Tibial nerve (tissue), 4 donors: ENCODE measurements at regions not wholly inside any gene's neighbourhood (a gene's known extent, or its start where the extent isn't known, plus 50 kb on each side); places are given as distances from the start of the nearest gene placed in this dataset.

ENCODE experiments used
- DNase-seq, 2 donors: peaks; one replicate each; pipeline ENCODE4 v3.0.0-alpha.2; 2019; ENCODE audit warnings: low spot score in 2 of 2
- H3K27ac ChIP-seq, 4 donors: fragments of 200-600 bp; sonication (generic) in 3 of 4; one replicate each; pipeline ENCODE4 v1.5.1; 2017 to 2019; ENCODE audit warnings: mild to moderate bottlenecking in 1 of 4
- H3K27me3 ChIP-seq, 2 donors: fragments of 200-600 bp; sonication (generic) in 1 of 2; one replicate each; pipeline versions ENCODE4 v1.5.1 to v1.6.0; 2017 to 2019
- H3K36me3 ChIP-seq, 3 donors: fragments of 200-600 bp; sonication (generic); one replicate each; pipeline ENCODE4 v1.5.1; 2018 to 2019
- H3K4me1 ChIP-seq, 4 donors: fragments of 200-600 bp; sonication (generic) in 3 of 4; one replicate each; pipeline ENCODE4 v1.5.1; 2017 to 2019
- H3K4me3 ChIP-seq, 4 donors: fragments of 200-600 bp; sonication (generic) in 3 of 4; one replicate each; pipeline ENCODE4 v1.5.1; 2017 to 2019; ENCODE audit warnings: mild to moderate bottlenecking in 1 of 4, moderate library complexity in 1 of 4
- H3K9me3 ChIP-seq, 4 donors: fragments of 200-600 bp; sonication (generic) in 3 of 4; one replicate each; pipeline ENCODE4 v1.5.1; 2017 to 2019
- EP300 ChIP-seq, 2 donors: sonication (generic); formaldehyde crosslinking; IDR thresholded peaks; one replicate each; pipeline ENCODE4 v1.6.1; 2017; ENCODE audit warnings: antibody characterized with exemption in 2 of 2, mild to moderate bottlenecking in 1 of 2
- POLR2A ChIP-seq, 2 donors: fragments of 450-650 bp; IDR thresholded peaks; one replicate each; pipeline ENCODE4 v1.6.1; 2017; ENCODE audit warnings: antibody characterized with exemption in 2 of 2, mild to moderate bottlenecking in 2 of 2, moderate library complexity in 2 of 2
- WGBS, 2 donors: methylation state at CpG; one replicate each; pipeline ENCODE4 v1.1.5; 2018; 5-methylcytosine and 5-hydroxymethylcytosine counted together
- TF ChIP-seq, protein P1 (sequence below), 5 experiments: fragments of 200-600 bp in 3 of 5; fragments of 450-650 bp in 2 of 5; sonication (generic) in 3 of 5; IDR thresholded peaks; one replicate each; pipeline ENCODE4 v1.5.1; 2016 to 2019; ENCODE audit warnings: antibody characterized with exemption in 5 of 5, mild to moderate bottlenecking in 3 of 5, moderate library complexity in 2 of 5

DNA sequence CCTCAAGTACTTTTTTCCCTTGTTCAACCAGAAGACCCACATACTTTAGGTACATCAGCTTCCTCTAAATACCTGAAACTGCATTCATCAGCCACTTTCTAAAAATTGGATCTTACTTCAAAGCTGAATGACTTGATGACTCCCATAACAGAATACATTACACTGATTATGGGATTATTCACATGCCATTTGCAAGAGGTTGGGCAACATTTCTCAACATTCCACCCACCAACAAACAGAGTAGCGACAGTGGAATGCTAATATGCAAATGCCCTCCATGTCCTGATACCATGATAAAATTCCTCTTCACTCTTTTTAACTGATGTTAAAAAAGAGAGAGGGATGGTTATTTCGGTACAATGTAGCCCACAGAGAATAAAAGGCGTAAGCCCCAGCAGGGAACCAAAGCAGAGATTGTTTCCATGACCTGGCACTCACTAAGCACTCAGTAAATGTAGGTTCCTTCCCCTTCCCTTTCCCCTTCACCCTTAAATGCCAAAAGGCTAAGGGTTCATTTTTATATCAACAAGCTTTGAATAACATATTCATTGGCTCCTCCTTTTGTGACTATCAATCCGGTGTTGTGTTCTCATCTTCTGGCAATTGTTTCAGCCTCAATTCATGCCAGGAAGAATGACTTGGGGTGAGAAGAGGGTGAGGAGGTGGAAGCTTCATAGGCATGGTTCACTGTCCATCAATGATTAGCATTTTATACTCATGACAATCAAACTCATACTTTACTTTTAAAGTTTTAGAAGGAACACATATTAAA, 317.2 kb downstream of the DHX15 start:
- H3K4me1 ChIP-seq, result peaks cover 0 to 6% (median 0%) of the 10 kb centered on the region in 4 donors
- H3K27ac ChIP-seq, result no peak overlapping the region
- H3K4me3 ChIP-seq, result no peak overlapping the region
- no peaks in the 10 kb centered on the region for H3K36me3 ChIP-seq
- TF ChIP-seq POLR2A (IDR thresholded peaks at IDR 0.05) (no peak), EP300 (IDR thresholded peaks at IDR 0.05) (no peak)
- TF ChIP-seq, protein P1, sequence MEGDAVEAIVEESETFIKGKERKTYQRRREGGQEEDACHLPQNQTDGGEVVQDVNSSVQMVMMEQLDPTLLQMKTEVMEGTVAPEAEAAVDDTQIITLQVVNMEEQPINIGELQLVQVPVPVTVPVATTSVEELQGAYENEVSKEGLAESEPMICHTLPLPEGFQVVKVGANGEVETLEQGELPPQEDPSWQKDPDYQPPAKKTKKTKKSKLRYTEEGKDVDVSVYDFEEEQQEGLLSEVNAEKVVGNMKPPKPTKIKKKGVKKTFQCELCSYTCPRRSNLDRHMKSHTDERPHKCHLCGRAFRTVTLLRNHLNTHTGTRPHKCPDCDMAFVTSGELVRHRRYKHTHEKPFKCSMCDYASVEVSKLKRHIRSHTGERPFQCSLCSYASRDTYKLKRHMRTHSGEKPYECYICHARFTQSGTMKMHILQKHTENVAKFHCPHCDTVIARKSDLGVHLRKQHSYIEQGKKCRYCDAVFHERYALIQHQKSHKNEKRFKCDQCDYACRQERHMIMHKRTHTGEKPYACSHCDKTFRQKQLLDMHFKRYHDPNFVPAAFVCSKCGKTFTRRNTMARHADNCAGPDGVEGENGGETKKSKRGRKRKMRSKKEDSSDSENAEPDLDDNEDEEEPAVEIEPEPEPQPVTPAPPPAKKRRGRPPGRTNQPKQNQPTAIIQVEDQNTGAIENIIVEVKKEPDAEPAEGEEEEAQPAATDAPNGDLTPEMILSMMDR (IDR thresholded peaks at IDR 0.05), result no peak
- no peak for DNase-seq
- no peaks in the 10 kb centered on the region for H3K27me3 ChIP-seq
- 28 to 36% methylated on average over 4 of the region's 4 CpGs for WGBS, 2 donors
- no peaks in the 10 kb centered on the region for H3K9me3 ChIP-seq

DNA sequence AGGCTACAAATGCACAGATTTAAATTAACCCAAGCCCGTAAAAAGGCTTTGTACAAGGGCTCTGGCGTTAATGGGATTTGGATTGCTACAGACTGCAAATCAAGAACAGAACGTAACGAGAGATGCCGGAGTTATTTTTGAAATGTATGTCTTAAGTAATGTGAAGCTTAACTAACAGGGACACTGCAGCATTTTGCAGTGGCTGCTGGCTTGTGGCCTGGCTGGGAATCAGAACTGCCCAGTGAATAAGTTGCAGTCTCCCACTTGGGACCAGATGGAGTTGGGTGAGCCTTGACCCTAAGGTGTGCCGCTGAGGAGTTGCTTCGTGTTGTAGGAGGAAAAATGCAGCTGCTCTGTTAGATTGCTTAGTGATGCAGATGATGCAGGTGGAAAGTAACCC, 318.4 kb downstream of the DHX15 start:
- H3K4me3 ChIP-seq, result no peak overlapping the region
- DNase-seq, result no peak
- no peaks in the 10 kb centered on the region for H3K9me3 ChIP-seq
- no peak overlapping the region for H3K27ac ChIP-seq
- TF ChIP-seq POLR2A (IDR thresholded peaks at IDR 0.05), result no peak
- TF ChIP-seq, protein P1 (IDR thresholded peaks at IDR 0.05), result no peak
- no peak for TF ChIP-seq EP300 (IDR thresholded peaks at IDR 0.05)
- no peaks in the 10 kb centered on the region for H3K27me3 ChIP-seq
- H3K36me3 ChIP-seq, result no peaks in the 10 kb centered on the region
- H3K4me1 ChIP-seq, result peaks cover 0 to 17% (median 0%) of the 10 kb centered on the region in 4 donors
- WGBS, 2 donors, result 76 to 79% methylated on average over 7 of the region's 7 CpGs

GRCh38 chr4:24262616-24263015, 321.7 kb downstream of the DHX15 start:
- TF ChIP-seq EP300 (IDR thresholded peaks at IDR 0.05) (no peak), POLR2A (IDR thresholded peaks at IDR 0.05) (no peak)
- TF ChIP-seq, protein P1 (IDR thresholded peaks at IDR 0.05), result no peak
- Histone ChIP-seq H3K27me3 (no peaks in the 10 kb centered on the region), H3K4me3 (no peak overlapping the region), H3K27ac (peak overlapping the region in 1 of 4 donors; percentile 59), H3K4me1 (peaks cover 0 to 22% (median 0%) of the 10 kb centered on the region in 4 donors), H3K36me3 (no peaks in the 10 kb centered on the region), H3K9me3 (no peaks in the 10 kb centered on the region)
- no peak for DNase-seq
- WGBS, 2 donors, result 77% methylated on average over 4 of the region's 4 CpGs

- H3K4me1 ChIP-seq, result peaks cover 0 to 22% (median 0%) of the 10 kb centered on the region in 4 donors
- no peaks in the 10 kb centered on the region for H3K36me3 ChIP-seq
- no peaks in the 10 kb centered on the region for H3K9me3 ChIP-seq
- no peak for TF ChIP-seq POLR2A (IDR thresholded peaks at IDR 0.05)
- TF ChIP-seq EP300 (IDR thresholded peaks at IDR 0.05), result no peak
- TF ChIP-seq, protein P1 (IDR thresholded peaks at IDR 0.05), result no peak
- no peak overlapping the region for H3K4me3 ChIP-seq
- no peak for DNase-seq
- peak overlapping the region in 1 of 4 donors; percentile 59 for H3K27ac ChIP-seq
- WGBS, 2 donors, result 61 to 68% methylated on average over 6 of the region's 6 CpGs
- no peaks in the 10 kb centered on the region for H3K27me3 ChIP-seq
These were observed 322.3 kb downstream of the DHX15 start for GRCh38 chr4:24262084-24262483.

GRCh38 chr4:24260923-24261564, 323.3 kb downstream of the DHX15 start:
- Histone ChIP-seq H3K27me3 (no peaks in the 10 kb centered on the region), H3K4me1 (peaks cover 0 to 22% (median 0%) of the 10 kb centered on the region in 4 donors), H3K9me3 (no peaks in the 10 kb centered on the region), H3K36me3 (no peaks in the 10 kb centered on the region), H3K4me3 (no peak overlapping the region), H3K27ac (peak overlapping the region in 2 of 4 donors; percentile 3 to 59)
- TF ChIP-seq, protein P1 (IDR thresholded peaks at IDR 0.05), result no peak
- peak in 1 of 2 donors; percentile 58 for TF ChIP-seq EP300 (IDR thresholded peaks at IDR 0.05)
- TF ChIP-seq POLR2A (IDR thresholded peaks at IDR 0.05), result no peak
- 54 to 64% methylated on average over 5 of the region's 5 CpGs for WGBS, 2 donors
- DNase-seq, result peak in 1 of 2 donors; percentile 17
